ENCODE measurements at regions not wholly inside any gene's neighbourhood (a gene's known extent, or its start where the extent isn't known, plus 50 kb on each side); places are given as distances from the start of the nearest gene placed in this dataset.

- Histone ChIP-seq H3K27me3 (replicated peaks in 1 of 2; ENCODE audit: control insufficient read depth in 2 of 2, insufficient read depth in 2 of 2, low read length in 1 of 2) (no peaks in the 10 kb centered on the region), H3K4me1 (ENCODE audit: control insufficient read depth, insufficient read depth, low read length) (no peaks in the 10 kb centered on the region), H3K4me3 (no peak overlapping the region), H3K9me3 (replicated peaks; ENCODE audit: control insufficient read depth, insufficient read depth, low read length) (no peaks in the 10 kb centered on the region), H3K4me2 (ENCODE audit: control insufficient read depth, insufficient read depth) (no peak overlapping the region), H3K9ac (ENCODE audit: control insufficient read depth, insufficient read depth, low read length) (no peak overlapping the region), H3K27ac (ENCODE audit: control insufficient read depth, insufficient read depth) (no peak overlapping the region), H3K36me3 (ENCODE audit: control insufficient read depth in 2 of 2, insufficient read depth in 2 of 2, low read length in 1 of 2) (no peaks in the 10 kb centered on the region), H4K20me1 (ENCODE audit: control insufficient read depth, insufficient read depth) (no peaks in the 10 kb centered on the region), H3K79me2 (ENCODE audit: control insufficient read depth, insufficient read depth, low read length) (no peaks in the 10 kb centered on the region), H2AFZ (ENCODE audit: control insufficient read depth, low read depth, low read length) (no peak overlapping the region)
- intact Hi-C loops (cut with micrococcal nuclease; ENCODE audit: unreplicated experiment) (no loop called here), in situ Hi-C loops (cut with MboI) (no loop called here)
- no peak for DNase-seq (ENCODE audit: low read depth, low spot score)
- no TSS peak for BruUV-seq (replicated peaks)
- no peak for FAIRE-seq
- ChIA-PET CTCF (no interaction called here), RAD21 (ENCODE audit: unreplicated experiment) (no interaction called here), POLR2A (no interaction called here), SMC1A (ENCODE audit: uncharacterized antibody, unreplicated experiment) (no interaction called here)
- TF ChIP-seq RAD21 (IDR thresholded peaks at IDR 0.05; ENCODE audit: insufficient read depth, low read depth, low read length) (no peak), GABPA (IDR thresholded peaks at IDR 0.05; ENCODE audit: low read depth) (no peak), SMC3 (IDR thresholded peaks at IDR 0.05; ENCODE audit: borderline replicate concordance, low read length) (no peak), EP300 (IDR thresholded peaks at IDR 0.05; ENCODE audit: borderline replicate concordance in 1 of 2, control insufficient read depth in 1 of 2, low read depth in 2 of 2, low read length in 2 of 2) (no peak), RBBP5 (conservative IDR thresholded peaks at IDR 0.05) (no peak), ASH2L (IDR thresholded peaks at IDR 0.05; ENCODE audit: borderline replicate concordance, low read depth) (no peak), NR2C2 (IDR thresholded peaks at IDR 0.05; ENCODE audit: borderline replicate concordance, control insufficient read depth, insufficient read length, low read depth) (no peak)
- TF ChIP-seq, protein P1, sequence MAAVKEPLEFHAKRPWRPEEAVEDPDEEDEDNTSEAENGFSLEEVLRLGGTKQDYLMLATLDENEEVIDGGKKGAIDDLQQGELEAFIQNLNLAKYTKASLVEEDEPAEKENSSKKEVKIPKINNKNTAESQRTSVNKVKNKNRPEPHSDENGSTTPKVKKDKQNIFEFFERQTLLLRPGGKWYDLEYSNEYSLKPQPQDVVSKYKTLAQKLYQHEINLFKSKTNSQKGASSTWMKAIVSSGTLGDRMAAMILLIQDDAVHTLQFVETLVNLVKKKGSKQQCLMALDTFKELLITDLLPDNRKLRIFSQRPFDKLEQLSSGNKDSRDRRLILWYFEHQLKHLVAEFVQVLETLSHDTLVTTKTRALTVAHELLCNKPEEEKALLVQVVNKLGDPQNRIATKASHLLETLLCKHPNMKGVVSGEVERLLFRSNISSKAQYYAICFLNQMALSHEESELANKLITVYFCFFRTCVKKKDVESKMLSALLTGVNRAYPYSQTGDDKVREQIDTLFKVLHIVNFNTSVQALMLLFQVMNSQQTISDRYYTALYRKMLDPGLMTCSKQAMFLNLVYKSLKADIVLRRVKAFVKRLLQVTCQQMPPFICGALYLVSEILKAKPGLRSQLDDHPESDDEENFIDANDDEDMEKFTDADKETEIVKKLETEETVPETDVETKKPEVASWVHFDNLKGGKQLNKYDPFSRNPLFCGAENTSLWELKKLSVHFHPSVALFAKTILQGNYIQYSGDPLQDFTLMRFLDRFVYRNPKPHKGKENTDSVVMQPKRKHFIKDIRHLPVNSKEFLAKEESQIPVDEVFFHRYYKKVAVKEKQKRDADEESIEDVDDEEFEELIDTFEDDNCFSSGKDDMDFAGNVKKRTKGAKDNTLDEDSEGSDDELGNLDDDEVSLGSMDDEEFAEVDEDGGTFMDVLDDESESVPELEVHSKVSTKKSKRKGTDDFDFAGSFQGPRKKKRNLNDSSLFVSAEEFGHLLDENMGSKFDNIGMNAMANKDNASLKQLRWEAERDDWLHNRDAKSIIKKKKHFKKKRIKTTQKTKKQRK (IDR thresholded peaks at IDR 0.05; ENCODE audit: low read depth, low read length), result no peak
- WGBS (ENCODE audit: insufficient coverage, insufficient replicate concordance, low lambda C conversion rate, missing lambda C conversion rate), result 0% methylated on average over 1 of the region's 1 CpG
- no peak for ATAC-seq
Measured at GRCh38 chr18:40447820-40448219, 1507.2 kb upstream of the PIK3C3 start.

Measured in GM12878 (cell line).